OCI-LY3 (cell line): ENCODE measurements at regions not wholly inside any gene's neighbourhood (a gene's known extent, or its start where the extent isn't known, plus 50 kb on each side); places are given as distances from the start of the nearest gene placed in this dataset.

Experiments used
- H2AFZ ChIP-seq: fragments of 200-600, 300-600 bp; shearing (Covaris generic); 2 replicates; pipeline ENCODE4 v1.6.0; 2014; ENCODE audit warnings: antibody characterized with exemption, low read depth, low read length
- H3K27ac ChIP-seq: fragments of 200-600, 300-600 bp; sonication (generic); 2 replicates; pipeline ENCODE4 v1.5.1; 2014; ENCODE audit warnings: mild to moderate bottlenecking, low read length, moderate library complexity, mixed read lengths
- H3K27me3 ChIP-seq: fragments of 200-600, 300-600 bp; sonication (generic); 2 replicates; pipeline ENCODE4 v1.6.1; 2014; ENCODE audit warnings: low read depth, low read length, mixed read lengths
- H3K36me3 ChIP-seq: fragments of 200-600, 300-600 bp; sonication (generic); replicated peaks from 2 replicates; pipeline ENCODE3; 2014; ENCODE audit warnings: low read depth, low read length, mixed read lengths
- H3K4me1 ChIP-seq: fragments of 300-600, 200-600 bp; sonication (generic); 2 replicates; pipeline ENCODE4 v1.6.1; 2014; ENCODE audit warnings: low read length, mixed read lengths
- H3K4me2 ChIP-seq: fragments of 200-600, 300-600 bp; sonication (generic); 2 replicates; pipeline ENCODE4 v1.6.1; 2014; ENCODE audit warnings: low read length, mixed read lengths
- H3K4me3 ChIP-seq: fragments of 300-600, 200-600 bp; sonication (generic); 2 replicates; pipeline ENCODE4 v1.5.1; 2014; ENCODE audit warnings: antibody characterized with exemption, mild to moderate bottlenecking, low read length, moderate library complexity
- H3K79me2 ChIP-seq: fragments of 300-600, 200-600 bp; shearing (Covaris generic); 2 replicates; pipeline ENCODE4 v1.6.1; 2014; ENCODE audit warnings: mild to moderate bottlenecking, low read length, mixed read lengths
- H3K9ac ChIP-seq: fragments of 300-600, 200-600 bp; shearing (Covaris generic); 2 replicates; pipeline ENCODE4 v1.6.0; 2014; ENCODE audit warnings: mild to moderate bottlenecking, low read length, moderate library complexity
- H3K9me3 ChIP-seq: fragments of 200-600, 300-600 bp; shearing (Covaris generic); 2 replicates; pipeline ENCODE4 v1.6.1; 2014; ENCODE audit warnings: low read length, mixed read lengths; ENCODE audit not compliant: insufficient read depth
- H4K20me1 ChIP-seq: fragments of 200-600, 300-600 bp; sonication (generic); 2 replicates; pipeline ENCODE4 v1.6.1; 2016; ENCODE audit warnings: low read length, mixed read lengths; ENCODE audit not compliant: insufficient read depth
- CTCF ChIP-seq: fragments of 200-600, 300-600 bp; sonication (generic); IDR thresholded peaks from 2 replicates; pipeline ENCODE4 v1.5.1; 2014; ENCODE audit warnings: antibody characterized with exemption, low read length, low read depth
- EZH2phosphoT487 ChIP-seq: fragments of 200-600 bp; shearing (Covaris generic); IDR thresholded peaks from 2 replicates; pipeline ENCODE4 v1.6.1; 2018; ENCODE audit warnings: antibody characterized with exemption, mixed run types, low read depth

DNA sequence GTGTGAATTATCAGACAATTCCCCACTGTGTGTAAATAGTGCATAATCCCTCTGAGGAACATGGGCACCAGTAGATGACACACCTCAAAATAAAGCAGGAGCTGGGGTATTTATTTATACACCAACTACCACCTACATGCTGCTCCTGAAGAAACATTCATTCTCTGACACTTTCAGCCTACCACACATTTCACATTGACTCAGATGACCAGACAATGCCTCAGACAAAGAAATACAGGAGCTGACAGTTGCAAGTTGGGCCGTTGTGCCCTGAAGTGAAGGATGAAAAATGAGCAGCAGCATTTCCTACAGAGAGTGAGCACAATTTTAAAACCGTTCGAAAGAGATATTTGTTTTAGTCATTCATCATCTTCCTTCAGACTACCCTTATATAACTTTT is 63.2 kb downstream of the RGS2 start:
- TF ChIP-seq CTCF (no peak), EZH2phosphoT487 (no peak)
- Histone ChIP-seq H3K4me3 (no peak overlapping the region), H3K9ac (no peak overlapping the region), H3K27ac (no peak overlapping the region), H4K20me1 (no peaks in the 10 kb centered on the region), H3K27me3 (no peaks in the 10 kb centered on the region), H3K4me1 (no peaks in the 10 kb centered on the region), H3K36me3 (no peaks in the 10 kb centered on the region), H3K9me3 (no peaks in the 10 kb centered on the region), H3K79me2 (no peaks in the 10 kb centered on the region), H2AFZ (no peak overlapping the region), H3K4me2 (no peak overlapping the region)

- Histone ChIP-seq H3K4me3 (no peak overlapping the region), H3K36me3 (no peaks in the 10 kb centered on the region), H3K79me2 (no peaks in the 10 kb centered on the region), H3K9ac (no peak overlapping the region), H3K4me1 (no peaks in the 10 kb centered on the region), H3K27me3 (no peaks in the 10 kb centered on the region), H4K20me1 (no peaks in the 10 kb centered on the region), H3K4me2 (no peak overlapping the region), H2AFZ (no peak overlapping the region), H3K9me3 (no peaks in the 10 kb centered on the region), H3K27ac (no peak overlapping the region)
- no peak for TF ChIP-seq EZH2phosphoT487
- TF ChIP-seq CTCF: no peak
Observed at GRCh38 chr1:192873836-192874235, 65.0 kb downstream of the RGS2 start.

- Histone ChIP-seq H3K79me2 (no peaks in the 10 kb centered on the region), H3K4me2 (no peak overlapping the region), H3K4me1 (no peaks in the 10 kb centered on the region), H3K9me3 (no peaks in the 10 kb centered on the region), H3K9ac (no peak overlapping the region), H3K4me3 (no peak overlapping the region), H3K27ac (no peak overlapping the region), H3K27me3 (no peaks in the 10 kb centered on the region), H3K36me3 (no peaks in the 10 kb centered on the region), H2AFZ (no peak overlapping the region), H4K20me1 (no peaks in the 10 kb centered on the region)
- TF ChIP-seq EZH2phosphoT487 (no peak), CTCF (no peak)
Observed at GRCh38 chr1:192876633-192877032, 67.8 kb downstream of the RGS2 start.

DNA sequence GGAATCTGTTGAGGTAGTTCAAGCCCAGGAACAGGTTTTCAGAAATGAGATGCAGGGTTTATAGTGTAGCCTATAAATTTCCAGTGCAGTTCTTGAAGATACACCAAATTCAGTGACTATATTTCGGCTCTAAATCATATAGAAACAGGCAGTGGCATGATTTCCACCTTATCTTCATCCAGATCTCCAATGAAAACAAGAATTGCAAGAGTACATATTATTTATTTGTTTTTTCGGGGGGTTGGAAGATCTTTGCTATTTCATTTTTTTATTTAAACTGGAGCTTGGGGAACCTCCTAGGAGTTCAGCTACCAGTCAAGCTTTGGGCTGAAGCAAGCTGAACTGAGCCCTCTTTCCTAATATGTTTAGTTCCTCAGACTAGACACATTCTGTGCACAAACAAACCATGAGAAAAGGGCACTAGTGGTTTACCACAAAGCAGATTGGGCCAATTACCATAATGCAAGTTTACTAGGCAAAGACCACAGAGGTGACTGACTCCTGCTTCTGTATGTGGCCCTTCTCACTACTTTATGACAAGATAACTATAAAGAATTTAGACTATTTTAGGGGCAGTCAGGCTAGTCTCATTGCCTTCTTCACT is 68.5 kb downstream of the RGS2 start:
- Histone ChIP-seq H3K4me1 (no peaks in the 10 kb centered on the region), H3K79me2 (no peaks in the 10 kb centered on the region), H3K4me3 (no peak overlapping the region), H3K9me3 (no peaks in the 10 kb centered on the region), H3K27me3 (no peaks in the 10 kb centered on the region), H3K9ac (no peak overlapping the region), H3K36me3 (no peaks in the 10 kb centered on the region), H3K27ac (no peak overlapping the region), H3K4me2 (no peak overlapping the region), H4K20me1 (no peaks in the 10 kb centered on the region), H2AFZ (no peak overlapping the region)
- TF ChIP-seq EZH2phosphoT487 (no peak), CTCF (no peak)
